Epidermal melanocyte (primary cell): ENCODE measurements at regions not wholly inside any gene's neighbourhood (a gene's known extent, or its start where the extent isn't known, plus 50 kb on each side); places are given as distances from the start of the nearest gene placed in this dataset.

ENCODE experiments used
- DNase-seq: peaks from one replicate; pipeline ENCODE4 v3.0.0; 2011; ENCODE audit warnings: low spot score; ENCODE audit not compliant: insufficient read length

DNA sequence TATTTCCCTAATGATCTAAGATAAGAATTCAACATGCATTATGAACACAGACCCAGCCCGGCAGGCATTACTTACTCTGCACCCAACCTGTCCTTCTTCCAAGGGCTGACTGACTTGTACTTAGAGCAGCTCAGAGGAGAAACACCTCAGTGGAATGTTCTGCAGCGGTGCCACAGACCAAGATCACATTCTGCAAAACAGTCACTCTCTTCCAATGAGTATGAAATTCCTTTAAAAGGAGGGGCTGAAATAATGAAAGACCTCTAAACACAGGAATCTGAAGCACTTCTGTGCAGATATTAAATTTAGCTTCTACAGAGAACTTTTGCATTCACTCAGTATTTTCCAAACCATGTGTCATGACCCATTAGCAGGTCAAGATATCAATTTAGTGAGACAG lies 172.9 kb downstream of the ZDHHC21 start:
- no peak for DNase-seq

DNA sequence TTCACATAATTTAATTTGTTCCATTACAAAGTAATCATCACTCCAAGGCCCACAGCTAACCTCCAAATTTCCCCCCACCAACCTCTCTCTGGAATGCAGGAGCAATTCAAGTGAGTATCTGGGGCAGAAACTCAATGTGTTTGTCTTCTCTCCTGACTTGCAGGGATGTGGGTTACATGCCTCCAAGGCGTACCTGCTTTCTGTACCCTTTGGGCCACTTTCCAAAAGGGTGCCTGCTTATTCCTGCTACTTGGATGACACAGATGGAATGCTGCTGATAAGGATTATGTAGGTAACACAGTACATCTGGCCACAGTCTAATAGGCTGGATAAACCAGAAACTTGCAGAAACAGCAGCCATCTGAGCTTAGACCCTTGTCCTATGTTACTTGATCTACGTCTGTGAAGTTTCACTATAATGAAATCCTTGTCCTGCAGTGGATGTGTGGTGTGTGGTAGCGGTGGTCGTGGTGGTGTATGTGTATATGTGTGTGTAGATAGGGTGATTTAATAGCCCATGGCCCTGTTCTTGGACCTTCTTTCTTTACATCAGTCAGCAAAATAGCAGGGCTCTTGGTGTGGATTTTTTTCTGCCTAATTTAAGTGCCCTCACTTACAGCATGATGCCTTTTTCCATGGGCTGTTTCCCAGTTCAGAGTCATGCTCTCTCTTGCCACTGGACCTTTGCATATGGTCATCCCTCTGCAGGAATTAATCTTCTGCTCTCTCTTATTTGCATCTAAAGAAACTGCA lies 175.9 kb downstream of the ZDHHC21 start:
- DNase-seq, result no peak

DNA sequence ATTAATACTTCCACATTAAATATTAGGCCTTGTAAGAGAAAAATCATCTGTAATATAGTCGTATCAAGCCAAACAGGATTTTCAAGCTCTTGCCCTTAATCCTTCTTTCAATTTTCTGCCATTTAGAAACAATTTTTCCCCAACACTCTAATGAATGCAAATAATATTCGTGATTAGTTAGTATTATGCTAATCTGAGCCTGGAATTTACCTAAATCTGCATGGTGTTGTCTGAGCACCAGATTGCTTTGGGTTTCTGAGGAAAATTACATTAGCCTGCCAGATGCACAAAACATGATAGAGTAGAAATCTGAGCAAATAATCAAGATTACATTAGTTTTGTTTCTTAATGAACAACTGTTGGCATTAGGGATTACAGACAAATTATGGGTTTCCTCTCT lies 176.6 kb downstream of the ZDHHC21 start:
- DNase-seq, result no peak

DNA sequence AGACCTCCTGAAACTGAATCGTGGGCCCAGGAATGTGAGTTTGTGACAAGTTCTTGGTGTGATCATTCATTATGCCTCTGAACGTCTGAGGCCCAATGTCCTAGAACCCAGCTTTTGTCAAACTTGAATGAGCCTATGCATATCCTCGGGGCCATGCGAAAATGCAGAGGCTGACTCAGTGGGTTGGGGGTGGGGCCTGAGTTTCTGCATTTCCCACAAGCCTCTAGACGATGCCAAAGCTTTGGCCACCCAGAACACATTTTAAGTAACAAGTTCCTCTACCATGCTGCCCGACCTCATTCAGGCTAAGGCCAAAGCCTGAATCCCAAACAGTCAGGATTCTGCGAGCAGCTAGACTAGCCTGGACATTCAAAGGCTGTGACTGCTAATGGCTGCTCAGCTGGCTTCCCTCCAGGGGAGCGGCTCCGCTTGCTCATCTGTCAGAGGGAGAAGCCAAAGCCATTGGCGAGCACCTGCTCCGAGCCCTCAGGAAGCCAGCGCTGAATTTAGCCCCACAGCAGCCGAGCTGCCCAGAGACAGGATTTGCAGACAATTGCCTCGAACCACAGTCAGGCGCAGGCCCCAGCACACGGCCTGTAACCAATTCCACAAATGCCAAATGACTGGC lies 177.5 kb downstream of the ZDHHC21 start:
- no peak for DNase-seq

DNA sequence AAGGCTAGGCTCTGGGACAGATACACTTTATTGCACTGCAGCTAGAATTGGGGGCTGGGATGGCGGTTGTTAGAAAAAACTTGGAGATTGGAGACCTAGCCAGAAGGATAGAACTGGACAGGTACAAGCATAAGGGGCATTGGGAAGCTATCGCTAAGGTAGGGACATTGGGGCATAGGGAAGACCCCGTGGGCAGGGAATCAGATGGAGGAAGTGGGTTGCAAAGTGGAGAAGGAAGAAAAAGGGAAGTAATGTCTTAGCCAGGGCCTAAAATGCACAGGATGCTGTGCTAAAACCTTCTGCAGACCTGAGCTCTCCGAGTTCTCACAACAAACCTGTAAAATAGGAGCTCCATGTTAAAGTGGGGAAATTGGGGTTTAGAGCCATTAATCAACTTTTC lies 178.2 kb downstream of the ZDHHC21 start:
- DNase-seq, result no peak

DNA sequence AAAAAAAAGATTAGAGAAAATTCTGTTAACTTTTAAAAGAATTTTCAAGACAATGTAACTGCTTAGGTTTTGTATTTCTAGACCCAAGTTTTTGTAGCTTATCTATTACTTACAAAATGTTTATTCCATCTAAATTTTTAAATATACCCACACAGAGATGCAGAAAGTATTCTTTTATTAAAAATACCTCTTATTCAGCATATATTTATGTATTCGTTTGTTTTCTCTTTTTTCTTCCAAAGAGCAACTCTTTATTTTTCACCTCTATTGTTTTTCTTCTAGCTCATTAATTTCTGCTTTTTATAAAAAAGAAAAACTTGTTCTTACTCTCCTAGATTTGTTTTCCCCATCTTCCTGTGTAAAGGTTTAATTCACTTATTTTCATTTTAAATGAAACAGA lies 180.3 kb downstream of the ZDHHC21 start:
- no peak for DNase-seq

DNA sequence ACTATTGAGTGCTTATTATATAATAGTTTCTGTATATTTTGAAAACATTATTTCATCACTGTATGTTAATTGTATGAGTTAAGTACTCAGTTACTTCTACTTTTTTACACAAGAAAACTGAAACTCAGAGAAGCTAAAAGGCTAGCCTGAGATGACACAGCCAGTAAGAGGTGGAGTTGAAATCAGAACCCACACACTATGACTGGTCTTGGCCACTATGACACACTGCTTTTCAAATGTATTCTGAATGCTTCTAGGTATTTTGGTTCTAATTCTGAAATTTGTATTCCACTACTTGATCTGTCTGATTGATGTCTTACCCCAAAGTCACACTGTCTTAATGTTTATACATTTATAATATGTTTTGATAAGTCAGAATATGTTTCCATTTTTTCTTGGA lies 181.8 kb downstream of the ZDHHC21 start:
- no peak for DNase-seq

DNA sequence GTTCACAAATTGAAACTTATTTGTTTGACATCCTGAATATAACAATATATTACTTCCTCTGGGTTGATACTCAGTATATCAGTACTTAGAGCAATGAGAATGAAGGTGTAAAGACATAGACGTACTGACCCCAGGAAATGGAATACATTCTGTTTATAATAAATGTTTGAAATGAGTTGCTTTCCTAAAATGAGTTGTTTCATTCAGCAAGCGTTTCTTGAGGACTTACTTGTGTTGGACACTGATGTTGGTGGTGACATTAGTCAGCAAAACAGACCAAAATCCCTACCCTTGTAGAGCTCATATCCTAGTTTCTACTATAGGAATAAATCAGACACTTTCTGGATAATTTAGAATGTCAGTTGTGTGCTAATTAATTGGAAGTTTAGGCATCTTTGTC lies 184.3 kb downstream of the ZDHHC21 start:
- no peak for DNase-seq

DNA sequence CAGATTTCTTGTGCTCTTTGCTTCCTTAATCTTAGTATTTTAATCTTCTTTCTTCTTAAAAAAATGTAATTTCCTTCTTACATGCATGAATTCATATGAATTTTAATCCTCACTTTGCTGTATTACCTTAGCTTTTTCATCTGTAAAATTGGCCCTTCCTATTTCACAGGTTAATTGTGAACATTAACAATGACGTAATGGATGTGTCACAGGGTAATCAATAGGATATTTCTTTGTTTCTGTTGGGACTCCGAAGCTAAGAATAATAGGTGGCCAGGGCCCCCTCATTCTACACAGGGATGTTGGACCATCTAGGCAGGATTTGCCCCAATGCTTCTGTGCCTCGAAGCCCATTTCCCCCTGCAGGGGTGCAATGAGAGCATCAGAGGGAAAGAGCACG lies 187.4 kb upstream of the NFIB start:
- DNase-seq, result no peak

DNA sequence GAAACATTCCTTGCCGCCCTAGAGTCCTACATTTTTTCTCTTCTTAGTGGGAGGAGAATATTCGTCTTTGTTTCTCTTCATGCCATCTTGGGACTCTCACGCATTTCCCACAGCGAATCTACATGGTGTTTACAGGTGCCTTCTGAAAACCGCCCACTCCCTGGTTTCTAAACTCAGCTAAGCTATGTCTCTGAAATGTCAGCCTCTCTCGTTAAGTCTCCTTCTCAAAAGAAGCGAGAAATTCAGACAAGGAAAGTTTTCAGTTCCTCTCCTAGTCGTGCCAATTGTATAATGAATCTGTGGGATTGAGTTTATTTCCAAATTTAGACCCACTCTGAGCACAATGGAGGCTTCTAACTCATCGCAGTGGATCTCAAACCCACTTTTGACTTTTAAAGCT lies 186.8 kb upstream of the NFIB start:
- DNase-seq, result no peak

DNA sequence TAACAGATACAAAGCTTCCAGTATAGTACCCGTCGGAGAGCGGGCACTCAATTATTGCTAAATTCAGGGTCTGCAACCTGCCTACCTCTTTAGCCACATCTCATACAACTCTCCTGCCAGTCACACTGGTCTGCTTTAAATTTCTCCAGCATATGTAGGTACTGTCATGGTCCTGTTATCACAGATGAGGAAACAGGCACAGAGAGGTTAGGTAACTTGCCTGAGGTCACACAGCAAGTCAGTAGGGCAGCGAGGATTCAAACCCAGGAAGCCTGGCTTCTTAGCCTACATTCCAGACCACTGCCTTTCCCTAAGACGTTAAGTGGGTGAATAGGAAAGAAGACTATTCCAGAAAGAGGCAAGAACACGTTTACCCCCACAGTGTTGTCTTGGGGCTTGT lies 186.0 kb upstream of the NFIB start:
- DNase-seq, result no peak

DNA sequence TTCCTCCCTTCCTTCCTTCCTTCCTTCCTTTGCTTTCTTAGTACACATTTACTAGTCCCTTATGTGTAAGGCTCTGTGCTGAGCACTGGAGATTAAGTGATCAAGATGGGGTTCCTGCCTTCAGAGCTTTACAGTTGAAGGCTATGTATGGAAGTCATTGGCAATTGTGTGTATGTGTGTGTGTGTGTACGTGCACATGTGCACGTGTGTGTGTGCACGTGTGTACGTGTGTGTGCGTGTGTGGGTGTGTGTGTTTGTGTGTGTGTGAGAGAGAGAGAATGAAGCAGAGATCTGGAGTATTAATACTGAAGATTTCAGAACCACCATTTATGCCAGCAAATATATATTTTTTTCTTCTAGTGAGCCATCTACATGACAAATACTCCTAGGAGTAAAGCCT lies 184.9 kb upstream of the NFIB start:
- DNase-seq, result no peak

DNA sequence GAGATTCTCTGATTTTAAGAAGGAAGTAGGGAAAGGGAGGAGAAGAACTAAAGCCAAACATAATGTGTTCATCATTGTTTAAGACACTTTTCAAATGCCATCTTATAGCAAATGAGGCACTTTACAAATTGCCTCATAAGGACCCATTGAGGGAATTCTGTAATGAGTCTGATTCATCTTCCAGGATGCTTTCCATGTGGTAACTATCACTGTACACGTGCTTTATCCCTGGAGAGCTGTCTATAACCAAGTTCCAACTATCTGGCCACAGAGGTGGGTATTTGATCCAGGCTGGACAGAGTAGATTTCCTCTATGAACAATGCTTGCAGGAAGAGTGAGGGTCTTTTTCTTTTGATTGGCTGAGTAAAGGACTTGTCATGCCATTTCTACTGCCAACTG lies 183.5 kb upstream of the NFIB start:
- DNase-seq, result no peak

DNA sequence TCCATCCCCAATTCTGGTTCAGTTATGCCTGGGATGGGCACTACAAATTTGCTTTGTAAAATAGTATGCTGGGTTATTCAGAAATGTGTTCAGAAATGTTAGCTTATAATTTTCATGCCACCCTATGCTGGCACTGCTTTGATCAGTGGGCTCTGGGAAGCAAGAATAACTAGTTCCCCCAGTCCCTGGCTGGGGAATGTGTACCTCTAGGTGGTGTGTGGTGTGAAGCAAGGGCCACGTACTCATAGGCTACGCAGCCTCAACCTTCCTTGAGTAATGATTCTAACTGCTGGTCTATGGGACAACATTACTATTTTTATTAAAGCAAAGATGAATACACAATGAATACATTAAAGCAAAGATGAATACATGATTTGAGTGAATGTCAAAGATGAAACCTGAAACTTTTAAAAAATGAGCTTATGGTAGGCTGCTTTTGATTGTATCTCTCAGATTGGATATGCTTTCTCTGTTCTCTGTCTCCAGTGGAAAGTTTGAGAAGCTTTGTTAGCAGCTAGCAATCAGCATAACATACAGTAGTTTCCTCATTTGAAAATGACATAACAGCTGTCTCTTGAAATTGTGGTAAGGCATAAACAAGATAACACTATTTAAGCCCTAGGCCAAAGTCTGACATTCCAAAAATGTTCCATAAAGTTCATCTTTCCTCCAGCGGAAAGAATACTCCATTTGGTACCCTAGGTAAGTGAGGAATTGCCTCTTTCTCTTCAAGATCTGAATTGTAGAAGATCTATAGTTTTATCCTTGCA lies 174.7 kb upstream of the NFIB start:
- no peak for DNase-seq

DNA sequence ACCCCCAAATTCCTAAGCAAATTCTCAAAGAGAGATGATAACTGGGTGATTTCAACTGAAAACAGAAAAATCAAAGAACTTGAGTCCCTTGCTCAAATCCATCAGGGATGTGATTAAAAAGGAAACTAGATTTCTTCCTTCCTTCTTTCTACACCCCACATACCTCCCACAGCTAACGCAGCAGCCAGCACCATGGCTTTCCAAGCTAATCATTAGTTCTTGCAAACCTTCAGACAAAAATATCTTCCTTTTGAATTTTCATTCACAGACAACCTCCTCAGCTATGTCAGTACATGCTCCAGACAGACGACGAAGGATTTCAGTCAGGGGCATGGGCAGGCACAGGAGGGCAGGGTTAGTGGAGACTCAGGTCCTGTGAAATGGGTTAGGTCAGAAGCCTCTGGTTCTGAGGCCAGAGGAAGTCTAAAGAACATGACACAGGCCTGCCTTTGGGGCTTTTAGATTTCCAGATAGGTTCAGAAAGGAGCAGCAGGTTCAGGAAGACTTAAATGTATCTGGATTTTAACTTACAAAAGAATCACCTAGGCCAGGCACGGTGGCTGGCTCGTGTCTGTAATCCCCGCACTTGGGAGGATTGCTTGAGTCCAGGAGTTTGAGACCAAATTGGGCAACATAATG lies 173.7 kb upstream of the NFIB start:
- no peak for DNase-seq

DNA sequence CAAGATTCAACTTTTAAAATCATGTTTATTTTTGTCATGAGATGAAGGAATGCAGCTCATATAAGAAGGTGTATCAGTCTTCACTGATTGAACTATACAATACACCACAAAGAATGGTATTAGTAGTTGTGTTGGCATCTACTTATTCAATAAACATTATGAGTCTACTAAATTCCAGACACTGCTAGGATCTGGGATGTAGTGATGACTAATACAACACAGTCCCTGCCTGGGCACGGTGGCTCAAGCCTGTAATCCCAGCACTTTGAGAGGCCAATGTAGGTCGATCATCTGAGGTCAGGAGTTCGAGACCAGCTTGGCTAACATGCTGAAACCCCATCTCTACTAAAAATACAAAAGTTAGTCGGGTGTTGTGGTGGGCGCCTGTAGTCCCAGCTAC lies 171.4 kb upstream of the NFIB start:
- DNase-seq, result no peak

DNA sequence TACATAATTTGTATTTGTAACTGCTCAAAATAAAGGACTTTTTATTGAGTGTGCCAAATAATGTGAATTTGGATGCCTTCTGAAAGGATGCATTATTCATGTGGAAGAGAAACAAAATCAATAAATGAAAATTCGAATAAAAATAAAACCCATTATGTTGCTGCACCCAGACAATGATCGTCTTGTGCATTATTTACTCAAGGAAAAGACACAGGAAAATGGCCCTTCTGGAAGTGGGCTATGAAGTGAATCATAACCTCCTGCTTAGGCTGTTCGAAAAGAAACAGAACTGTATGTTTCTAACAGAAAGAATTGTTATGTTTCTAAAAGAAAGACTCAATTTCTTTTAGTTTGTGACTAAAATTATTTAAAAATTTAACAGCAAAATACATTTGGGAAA lies 168.9 kb upstream of the NFIB start:
- no peak for DNase-seq

DNA sequence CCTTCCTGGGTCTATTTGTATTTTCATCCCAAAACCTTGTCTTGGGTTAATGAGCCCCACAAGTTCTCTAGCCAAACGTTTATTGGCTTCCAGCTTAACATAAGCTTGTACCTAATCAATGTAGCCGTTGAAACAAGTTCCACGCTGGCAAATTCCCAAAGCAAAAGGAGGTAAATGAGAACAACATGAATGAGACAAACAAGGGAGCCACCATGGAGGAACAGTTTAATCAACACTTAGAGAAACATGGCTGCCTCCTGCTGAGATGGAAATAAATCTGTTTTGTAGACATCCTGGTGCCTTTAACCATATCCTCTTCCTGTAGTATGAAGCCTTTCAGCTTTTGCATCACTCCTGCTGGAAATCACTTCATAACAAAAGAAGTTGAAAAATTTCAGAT lies 166.6 kb upstream of the NFIB start:
- no peak for DNase-seq

DNA sequence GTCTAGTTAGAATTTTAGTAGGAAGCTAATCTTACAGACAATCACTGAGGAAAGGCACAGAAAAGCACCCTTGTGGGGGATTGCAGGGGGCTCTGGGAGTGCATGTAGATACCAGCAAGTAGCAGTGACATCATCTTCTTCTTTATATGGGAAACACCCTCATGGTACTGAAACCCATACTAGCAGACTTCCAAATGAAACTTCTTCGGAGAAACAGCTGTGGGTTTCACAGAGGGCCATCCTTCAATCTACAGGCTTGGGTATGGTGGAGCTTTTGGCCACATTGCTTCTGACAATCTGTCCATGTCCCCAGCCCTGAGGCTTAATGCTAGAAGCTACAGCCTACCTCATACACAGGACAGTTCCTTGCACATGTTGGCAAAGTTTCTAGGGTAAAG lies 165.2 kb upstream of the NFIB start:
- no peak for DNase-seq

DNA sequence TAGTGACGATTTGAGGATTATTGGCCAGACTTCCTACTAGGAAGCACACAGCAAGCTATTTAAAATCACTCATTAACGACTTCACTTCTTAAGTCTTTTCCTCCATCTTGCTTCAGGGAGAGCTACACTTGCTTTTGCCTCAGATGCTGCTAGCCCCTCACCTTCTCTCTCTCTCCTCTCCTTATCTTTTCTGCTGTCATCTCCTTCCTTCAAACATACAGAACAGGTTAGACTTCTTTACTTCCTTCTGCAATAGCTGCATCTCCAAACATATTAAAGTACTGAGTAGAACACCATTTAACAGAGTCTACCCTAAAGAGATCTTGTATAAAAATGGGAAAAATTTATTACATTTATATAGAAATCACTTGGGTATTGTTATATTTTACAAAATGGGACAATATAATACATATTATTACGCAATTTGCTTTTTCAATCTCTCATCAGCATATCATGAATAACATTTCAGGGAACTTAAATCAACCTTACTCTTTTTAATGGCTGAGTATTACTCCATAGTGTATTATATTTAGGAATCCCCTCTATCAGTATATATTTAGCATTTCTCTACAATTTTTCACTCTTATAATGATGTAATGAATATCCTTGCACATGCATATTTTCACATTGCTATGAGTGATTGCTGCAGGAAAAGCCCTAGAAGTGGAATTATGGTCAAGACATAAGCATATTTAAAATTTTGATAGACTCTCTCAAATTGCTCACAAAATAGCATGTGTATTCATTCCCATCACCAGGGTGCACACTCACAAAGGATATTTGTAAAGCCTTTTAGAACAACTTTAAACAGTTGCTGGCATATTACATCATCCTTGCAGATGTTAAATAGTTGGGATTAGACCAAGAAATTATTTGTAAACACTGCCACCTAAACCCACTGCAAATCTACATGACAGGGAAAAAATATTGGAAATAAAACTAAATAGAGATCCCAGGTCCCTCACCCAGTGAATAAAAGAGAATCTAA lies 164.5 kb upstream of the NFIB start:
- no peak for DNase-seq

DNA sequence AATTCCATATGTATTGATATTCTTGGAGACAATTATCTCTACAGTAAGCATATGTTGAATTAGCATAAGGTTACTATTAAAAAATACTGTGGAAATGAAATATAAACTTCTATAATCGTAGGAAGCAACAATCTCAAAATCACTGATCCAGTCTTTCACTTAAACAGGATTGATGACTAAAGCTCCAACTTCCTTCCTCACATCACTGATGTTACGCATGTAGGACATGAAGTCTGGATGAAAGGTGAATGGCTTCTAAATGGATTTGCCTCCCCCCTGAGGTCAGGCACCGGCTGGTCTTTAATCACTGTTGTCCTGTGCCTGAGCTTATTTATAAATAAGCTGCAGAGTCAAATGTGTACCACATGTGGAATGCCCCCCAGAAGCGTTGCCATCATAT lies 157.1 kb upstream of the NFIB start:
- no peak for DNase-seq
